ENCODE measurements at regions not wholly inside any gene's neighbourhood (a gene's known extent, or its start where the extent isn't known, plus 50 kb on each side); places are given as distances from the start of the nearest gene placed in this dataset.

DNA sequence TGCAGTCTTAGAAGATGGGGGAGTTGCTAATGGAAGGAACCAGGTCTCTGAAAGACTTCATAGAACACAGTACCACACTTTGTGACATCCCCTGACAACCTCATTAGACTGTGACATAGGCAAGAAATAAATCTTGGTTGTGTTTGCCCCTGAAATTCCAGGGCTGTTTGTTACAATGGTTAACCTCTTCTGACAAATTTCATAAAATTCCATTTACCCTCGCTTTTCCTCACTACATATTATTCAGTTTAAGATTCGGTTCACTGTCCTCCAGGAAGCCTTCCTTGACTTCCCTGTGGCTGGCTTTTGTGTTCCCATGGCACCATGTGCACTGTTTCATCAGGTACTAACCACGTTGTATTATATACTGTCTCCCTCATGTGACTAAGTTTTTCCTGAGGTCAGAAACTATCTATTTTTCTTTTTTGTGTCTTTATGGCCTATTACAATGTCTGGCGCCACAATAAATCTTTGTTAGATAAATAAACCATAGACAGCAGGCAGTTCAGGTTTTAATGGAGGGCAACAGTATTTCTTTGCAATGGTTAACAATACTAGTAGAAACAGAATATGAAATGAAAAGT is 54.2 kb downstream of the ATXN3L start:
- no peak for TF ChIP-seq EP300 (IDR thresholded peaks at IDR 0.05; ENCODE audit: low read depth)
- TF ChIP-seq POLR2AphosphoS5 (IDR thresholded peaks at IDR 0.05): no peak

Measured in transverse colon (tissue), 3 donors.